ENCODE measurements at regions not wholly inside any gene's neighbourhood (a gene's known extent, or its start where the extent isn't known, plus 50 kb on each side); places are given as distances from the start of the nearest gene placed in this dataset.

DNA sequence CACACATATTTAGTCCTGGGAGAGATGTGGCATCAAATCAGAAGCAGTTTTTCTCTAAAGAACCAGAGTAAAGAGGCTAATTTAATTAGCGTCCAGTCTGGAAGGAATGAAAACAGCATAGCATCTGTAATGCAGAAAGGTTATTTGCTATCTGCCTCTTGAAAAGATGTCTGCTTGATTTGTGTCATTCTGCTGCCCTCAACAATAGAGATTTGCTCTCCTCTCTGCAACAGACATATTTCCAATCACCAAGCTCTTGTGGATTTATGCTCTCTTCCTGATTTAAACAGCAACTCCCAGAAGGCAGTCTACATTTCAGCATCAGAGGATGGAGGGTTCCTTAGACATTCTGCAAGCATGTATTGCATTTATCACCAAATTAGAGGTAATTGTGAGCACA, 53.5 kb upstream of the AKAP12 start:
- Mint-ChIP-seq H3K27ac (no peak overlapping the region), H3K27me3 (no peaks in the 10 kb centered on the region), H3K36me3 (no peaks in the 10 kb centered on the region), H3K4me1 (ENCODE audit: unreplicated experiment) (peaks cover 17% of the 10 kb centered on the region), H3K4me3 (no peak overlapping the region), H3K9me3 (peaks cover 8% of the 10 kb centered on the region)
- no peak for TF ChIP-seq CTCF (conservative IDR thresholded peaks at IDR 0.05)
- DNase-seq (ENCODE audit: extremely low spot score, unreplicated experiment), result no peak

DNA sequence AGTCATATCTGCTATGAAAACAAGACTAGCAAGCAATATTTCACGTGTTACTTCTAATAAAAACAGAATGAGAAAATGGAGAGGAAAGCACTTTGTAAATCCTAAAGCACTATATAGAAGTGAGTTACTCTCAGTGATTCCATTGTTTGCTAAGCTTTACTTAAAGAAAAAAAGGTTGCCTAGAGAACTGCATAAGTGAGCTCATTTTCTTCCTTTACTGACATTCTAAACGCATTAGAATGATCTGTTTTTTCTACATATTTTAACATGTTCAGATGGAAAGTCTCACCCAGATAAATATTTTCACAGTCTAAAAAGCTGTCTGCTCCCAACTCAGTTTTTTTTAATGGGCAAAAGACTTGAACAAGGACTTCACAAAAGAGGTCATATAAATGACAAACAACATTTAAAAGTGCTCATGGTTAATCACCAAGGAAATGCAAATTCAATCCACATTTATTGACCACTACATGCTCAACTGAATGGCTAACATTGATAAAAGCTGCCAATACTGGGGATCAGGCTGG, 52.9 kb upstream of the AKAP12 start:
- Mint-ChIP-seq H3K4me3 (no peak overlapping the region), H3K9me3 (peaks cover 8% of the 10 kb centered on the region), H3K27me3 (no peaks in the 10 kb centered on the region), H3K27ac (no peak overlapping the region), H3K4me1 (ENCODE audit: unreplicated experiment) (peaks cover 22% of the 10 kb centered on the region), H3K36me3 (no peaks in the 10 kb centered on the region)
- TF ChIP-seq CTCF (conservative IDR thresholded peaks at IDR 0.05), result no peak
- no peak for DNase-seq (ENCODE audit: extremely low spot score, unreplicated experiment)

All from type B pancreatic cell (in vitro differentiated cells).